K562 (cell line): ENCODE measurements at regions not wholly inside any gene's neighbourhood (a gene's known extent, or its start where the extent isn't known, plus 50 kb on each side); places are given as distances from the start of the nearest gene placed in this dataset.

ENCODE experiments used
- ATAC-seq: fragments of 200-7000 bp; cut with Tn5 transposase; 3 replicates; pipeline ENCODE4 v1.9.1; 2020; ENCODE audit warnings: moderate library complexity
- BruUV-seq: library from RNA; stranded (reverse); fragments of 400-500 nt; replicated peaks from 2 replicates; lab custom pipeline; 2021; lab: Mats Ljungman, UMichigan
- CTCF ChIA-PET: fragments of 300-600 bp; formaldehyde crosslinking; extraction: SDS; loops from one replicate; lab custom pipeline; 2021; ENCODE audit warnings: low intra/inter-chr PET ratio; lab: Yijun Ruan, JAX
- POLR2A ChIA-PET: fragments of 300-600, 350-650 bp; sonication (Branson Sonifier 250); formaldehyde crosslinking; extraction: SDS; loops from one replicate; lab custom pipeline; 2021; ENCODE audit warnings: antibody characterized with exemption, inconsistent platforms; lab: Yijun Ruan, JAX
- DNase-seq, 4 experiments: peaks; one replicate each; pipeline versions ENCODE4 v3.0.0 to v3.0.0-alpha.2; 2011 to 2018; ENCODE audit warnings: low spot score in 3 of 4, mixed read lengths in 3 of 4; ENCODE audit errors: extremely low read depth in 1 of 4
- FAIRE-seq: peaks from 2 replicates; lab custom pipeline; 2011; peaks lifted over from hg19 to GRCh38; lab: Jason Lieb, UNC
- H2AFZ ChIP-seq: 2 replicates; pipeline ENCODE4 v1.6.0; 2011; ENCODE audit warnings: low read depth, low read length, control low read depth, inconsistent platforms
- H3K27ac ChIP-seq: fragments of 200-600 bp; 3 replicates; pipeline ENCODE4 v1.8.0; 2011; ENCODE audit warnings: low read depth, mild to moderate bottlenecking, control low read depth, inconsistent platforms, low read length, moderate library complexity, mixed read lengths; ENCODE audit errors: extremely low read depth
- H3K27me3 ChIP-seq, 2 experiments: fragments of 300-600 bp in 1 of 2; 2 replicates in 1 of 2; 3 replicates in 1 of 2; pipeline versions ENCODE4 v1.6.0 to v1.8.0; 2011; ENCODE audit warnings: inconsistent platforms in 2 of 2, low read length in 2 of 2, mild to moderate bottlenecking in 1 of 2, mixed read lengths in 1 of 2, moderate library complexity in 1 of 2; ENCODE audit not compliant: control insufficient read depth in 2 of 2, insufficient read depth in 2 of 2
- H3K36me3 ChIP-seq: fragments of 300-600 bp; 3 replicates; pipeline ENCODE4 v1.8.0; 2011; ENCODE audit warnings: mild to moderate bottlenecking, low read length, inconsistent platforms; ENCODE audit not compliant: control insufficient read depth, insufficient read depth
- H3K4me1 ChIP-seq, 2 experiments: fragments of 200-600 bp in 1 of 2; replicated peaks in 1 of 2; 2 replicates in 1 of 2; 3 replicates in 1 of 2; pipeline versions ENCODE4 v1.5.1 to v1.8.0; 2011; ENCODE audit warnings: inconsistent platforms in 2 of 2, low read length in 2 of 2, mild to moderate bottlenecking in 1 of 2, mixed read lengths in 1 of 2, moderate library complexity in 1 of 2; ENCODE audit not compliant: control insufficient read depth in 2 of 2, insufficient read depth in 2 of 2
- H3K4me2 ChIP-seq: 2 replicates; pipeline ENCODE4 v1.6.1; 2011; ENCODE audit warnings: low read length, control low read depth, inconsistent platforms, mixed read lengths; ENCODE audit not compliant: insufficient read depth
- H3K4me3 ChIP-seq: fragments of 200-600 bp; sonication (generic), shearing (Covaris generic); 2 replicates; pipeline ENCODE4 v1.5.1; 2016; ENCODE audit warnings: control low read depth, inconsistent platforms
- H3K79me2 ChIP-seq: fragments of 200-600 bp; 3 replicates; pipeline ENCODE4 v1.8.0; 2011; ENCODE audit warnings: low read length, inconsistent platforms; ENCODE audit not compliant: control insufficient read depth, insufficient read depth
- H3K9ac ChIP-seq, 2 experiments: 2 replicates each; pipeline versions ENCODE4 v1.6.0 to v1.6.1; 2011; ENCODE audit warnings: low read depth in 2 of 2, low read length in 2 of 2, control low read depth in 1 of 2, inconsistent platforms in 1 of 2, mild to moderate bottlenecking in 1 of 2, mixed read lengths in 1 of 2; ENCODE audit not compliant: insufficient read depth in 1 of 2
- H3K9me1 ChIP-seq: one replicate; pipeline ENCODE4 v1.6.0; 2011; ENCODE audit warnings: inconsistent platforms, mild to moderate bottlenecking, low read length, moderate library complexity; ENCODE audit not compliant: control insufficient read depth, insufficient read depth
- H3K9me3 ChIP-seq: replicated peaks from 2 replicates; pipeline ENCODE4 v1.5.1; 2011; ENCODE audit warnings: low read depth, low read length, inconsistent platforms; ENCODE audit not compliant: control insufficient read depth, insufficient read depth
- H4K20me1 ChIP-seq: replicated peaks from 2 replicates; pipeline ENCODE4 v1.6.1; 2011; ENCODE audit warnings: low read length, inconsistent platforms, mixed read lengths; ENCODE audit not compliant: control insufficient read depth, insufficient read depth
- BMI1 ChIP-seq: fragments of 150-350 bp; IDR thresholded peaks from 2 replicates; pipeline ENCODE4 v1.6.1; 2014; ENCODE audit warnings: low read length
- HOMEZ ChIP-seq: fragments of 250-450 bp; sonication (Bioruptor Pico); IDR thresholded peaks from 2 replicates; pipeline ENCODE4 v1.4.0; 2020; ENCODE audit warnings: mild to moderate bottlenecking, moderate library complexity
- LARP7 ChIP-seq: fragments of 450-650 bp; IDR thresholded peaks from 2 replicates; pipeline ENCODE4 v1.6.1; 2016
- PHF8 ChIP-seq: fragments of 200-600 bp; sonication (generic); IDR thresholded peaks from 2 replicates; pipeline ENCODE4 v1.6.1; 2012; ENCODE audit warnings: mixed run types, mild to moderate bottlenecking, inconsistent platforms, low read length, moderate library complexity, borderline replicate concordance
- SNRNP70 ChIP-seq: fragments of 200-400 bp; formaldehyde crosslinking; optimal IDR thresholded peaks from 2 replicates; pipeline ENCODE3; 2017; ENCODE audit warnings: low read depth, low read length
- USF2 ChIP-seq: sonication (generic); formaldehyde crosslinking; IDR thresholded peaks from 2 replicates; pipeline ENCODE4 v1.5.0; 2020; ENCODE audit warnings: missing genetic modification reagents
- ZNF217 ChIP-seq: sonication (generic); formaldehyde crosslinking; IDR thresholded peaks from 2 replicates; pipeline ENCODE4 v1.8.0; 2022; ENCODE audit warnings: mild to moderate bottlenecking, missing genetic modification reagents
- ZNF77 ChIP-seq: fragments of 250-450 bp; sonication (Bioruptor Pico); IDR thresholded peaks from 2 replicates; pipeline ENCODE4 v1.5.0; 2020
- WGBS: fragments of 100-300 bp; shearing (Covaris generic); methylation state at CpG from one replicate; pipeline ENCODE4 v1.1.6; 2016; ENCODE audit warnings: low coverage, mixed read lengths; ENCODE audit not compliant: insufficient coverage; ENCODE audit errors: missing lambda C conversion rate; 5-methylcytosine and 5-hydroxymethylcytosine counted together
- in situ Hi-C: fragments of 300-500 bp; cut with MboI; formaldehyde crosslinking; loops from 4 replicates; pipeline ENCODE4 v1.15.0; 2018; ENCODE audit warnings: inconsistent platforms, mixed read lengths
- intact Hi-C: fragments of 100-400 bp; cut with micrococcal nuclease; formaldehyde crosslinking; loops from 2 replicates; pipeline ENCODE4 v1.14.2; 2022
- TF ChIP-seq, protein P1 (sequence below): fragments of 450-650 bp; formaldehyde crosslinking; IDR thresholded peaks from 2 replicates; pipeline ENCODE4 v1.4.0; 2022; ENCODE audit warnings: missing genetic modification characterization

DNA sequence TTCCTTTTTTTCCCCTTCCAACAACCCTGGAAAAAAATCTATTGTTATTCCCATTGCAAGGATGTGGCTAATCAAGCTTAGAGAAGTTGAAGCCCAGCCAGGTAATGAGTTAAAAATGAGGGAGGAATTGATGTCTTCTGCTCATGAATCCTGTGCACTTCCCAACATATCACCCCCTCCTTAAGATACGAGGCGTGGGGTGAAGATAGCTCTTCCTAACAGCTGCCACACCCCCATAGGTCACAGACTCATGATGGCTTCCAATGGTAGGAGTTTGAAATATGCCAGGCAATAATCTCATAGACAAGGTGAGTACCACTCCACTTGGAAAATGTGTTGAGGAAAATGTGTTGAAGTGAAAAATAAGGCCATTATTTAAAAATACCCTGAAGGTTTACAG lies 71.3 kb upstream of the HECW1 start:
- intact Hi-C loops (no loop called here), in situ Hi-C loops (no loop called here)
- TF ChIP-seq ZNF217 (CRISPR knock-in tag) (no peak), SNRNP70 (no peak), BMI1 (no peak), USF2 (CRISPR knock-in tag) (no peak), ZNF77 (no peak), PHF8 (no peak), LARP7 (no peak), HOMEZ (CRISPR knock-in tag) (no peak)
- TF ChIP-seq, protein P1, sequence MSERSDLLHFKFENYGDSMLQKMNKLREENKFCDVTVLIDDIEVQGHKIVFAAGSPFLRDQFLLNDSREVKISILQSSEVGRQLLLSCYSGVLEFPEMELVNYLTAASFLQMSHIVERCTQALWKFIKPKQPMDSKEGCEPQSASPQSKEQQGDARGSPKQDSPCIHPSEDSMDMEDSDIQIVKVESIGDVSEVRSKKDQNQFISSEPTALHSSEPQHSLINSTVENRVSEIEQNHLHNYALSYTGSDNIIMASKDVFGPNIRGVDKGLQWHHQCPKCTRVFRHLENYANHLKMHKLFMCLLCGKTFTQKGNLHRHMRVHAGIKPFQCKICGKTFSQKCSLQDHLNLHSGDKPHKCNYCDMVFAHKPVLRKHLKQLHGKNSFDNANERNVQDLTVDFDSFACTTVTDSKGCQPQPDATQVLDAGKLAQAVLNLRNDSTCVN (CRISPR knock-in tag) = no peak
- H3K4me3 ChIP-seq = no peak overlapping the region
- ChIA-PET POLR2A (interaction anchor here (0.6 to 1.5 kb wide), 6 partner anchors 9 to 27 kb away, joined by 3 to 6 read pairs (median 3); no protein-coding TSS in a partner anchor), CTCF (no interaction called here)
- H3K9me3 ChIP-seq = no peaks in the 10 kb centered on the region
- FAIRE-seq (peak; percentile 42), ATAC-seq (peak; percentile 51; the same call in 1 of the 3 replicates), DNase-seq (peak in 1 of 4 experiments; percentile 32)
- H4K20me1 ChIP-seq = no peaks in the 10 kb centered on the region
- H3K79me2 ChIP-seq = no peaks in the 10 kb centered on the region
- no peak overlapping the region for H2AFZ ChIP-seq
- 3% methylated on average over 2 of the region's 2 CpGs for WGBS
- H3K36me3 ChIP-seq = no peaks in the 10 kb centered on the region
- H3K4me1 ChIP-seq = peaks cover 0 to 10% of the 10 kb centered on the region in 2 experiments; a peak in 2 of 5 replicates
- no peak overlapping the region for H3K4me2 ChIP-seq
- no peaks in the 10 kb centered on the region for H3K9me1 ChIP-seq
- no peak overlapping the region for H3K27ac ChIP-seq
- BruUV-seq = no TSS peak
- no peaks in the 10 kb centered on the region for H3K27me3 ChIP-seq
- H3K9ac ChIP-seq = no peak overlapping the region
